GM18858 (cell line): ENCODE measurements at regions not wholly inside any gene's neighbourhood (a gene's known extent, or its start where the extent isn't known, plus 50 kb on each side); places are given as distances from the start of the nearest gene placed in this dataset.

Source experiments
- ATAC-seq: cut with Tn5 transposase; IDR thresholded peaks from one replicate; pipeline ENCODE4 v1.9.1; 2021; ENCODE audit not compliant: unreplicated experiment

DNA sequence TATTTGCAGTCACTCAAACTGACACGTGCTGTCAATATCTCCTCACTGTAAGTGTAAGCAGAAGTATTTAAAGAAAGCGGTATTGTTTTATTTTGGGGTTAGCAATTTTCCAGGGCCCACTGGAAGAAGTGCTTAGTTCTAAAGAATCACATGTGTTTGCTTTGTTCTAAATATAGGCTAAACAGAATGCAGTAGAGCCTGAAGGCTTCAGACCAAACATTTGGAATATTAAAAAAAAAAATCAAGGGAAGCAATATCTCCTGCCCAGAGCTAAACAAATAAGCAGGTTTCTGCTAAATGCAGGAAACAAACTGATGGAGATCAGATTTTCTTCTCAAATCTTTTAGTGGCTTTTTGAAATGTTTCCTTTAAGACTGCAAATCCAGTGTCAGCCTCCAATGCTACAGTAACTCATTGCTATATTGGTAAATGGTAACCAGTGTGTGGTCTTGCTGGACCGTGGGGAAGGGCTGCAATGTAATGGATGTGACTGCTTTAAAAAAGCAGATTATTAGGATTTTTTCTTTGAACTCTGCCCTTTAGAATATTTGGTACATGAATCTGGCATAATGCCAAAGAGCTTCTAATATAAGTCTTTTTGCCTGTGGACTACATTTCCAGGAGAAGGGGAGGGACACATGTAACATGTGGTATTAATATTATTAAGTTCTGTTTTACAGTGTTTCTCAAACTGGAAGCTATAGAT, 317.1 kb upstream of the FERMT1 start:
- ATAC-seq, result no peak

DNA sequence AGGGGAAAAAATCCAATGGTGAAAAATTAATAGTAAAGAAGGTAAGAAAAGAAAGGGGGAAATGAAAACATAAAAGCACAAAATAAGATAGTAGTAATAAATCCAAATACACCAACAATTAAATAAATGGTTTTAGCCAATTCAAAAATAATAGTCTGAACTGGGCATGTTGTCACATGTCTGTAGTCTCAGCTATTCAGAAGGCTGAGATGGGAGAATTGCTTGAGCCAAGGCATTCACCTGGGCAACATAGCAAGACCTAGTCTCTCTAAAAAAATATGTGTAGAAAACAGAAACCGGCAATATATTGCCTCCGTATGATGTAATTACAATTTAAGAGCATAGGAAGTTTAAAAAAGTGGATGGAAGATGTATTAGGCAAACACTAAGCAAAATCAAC, 311.3 kb upstream of the FERMT1 start:
- ATAC-seq, result no peak

DNA sequence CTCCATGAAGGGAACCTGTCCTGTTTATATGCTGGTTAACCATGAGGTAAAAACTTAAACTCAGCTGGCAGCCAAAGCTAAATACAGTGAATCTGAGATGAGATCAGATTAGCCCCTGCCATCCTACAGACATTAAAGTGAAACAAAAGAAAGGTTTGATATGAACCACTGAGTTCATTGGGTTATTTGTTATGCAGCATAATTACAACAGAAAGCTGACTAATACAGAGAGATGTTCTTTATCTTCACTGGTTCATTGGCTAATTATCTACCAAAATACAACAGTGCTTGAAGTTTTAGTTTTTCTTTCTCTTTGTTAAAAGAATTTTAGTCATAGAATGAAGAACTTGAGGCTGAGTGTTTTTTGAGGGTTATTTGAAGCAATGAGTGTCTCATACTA, 307.6 kb upstream of the FERMT1 start:
- ATAC-seq, result no peak

DNA sequence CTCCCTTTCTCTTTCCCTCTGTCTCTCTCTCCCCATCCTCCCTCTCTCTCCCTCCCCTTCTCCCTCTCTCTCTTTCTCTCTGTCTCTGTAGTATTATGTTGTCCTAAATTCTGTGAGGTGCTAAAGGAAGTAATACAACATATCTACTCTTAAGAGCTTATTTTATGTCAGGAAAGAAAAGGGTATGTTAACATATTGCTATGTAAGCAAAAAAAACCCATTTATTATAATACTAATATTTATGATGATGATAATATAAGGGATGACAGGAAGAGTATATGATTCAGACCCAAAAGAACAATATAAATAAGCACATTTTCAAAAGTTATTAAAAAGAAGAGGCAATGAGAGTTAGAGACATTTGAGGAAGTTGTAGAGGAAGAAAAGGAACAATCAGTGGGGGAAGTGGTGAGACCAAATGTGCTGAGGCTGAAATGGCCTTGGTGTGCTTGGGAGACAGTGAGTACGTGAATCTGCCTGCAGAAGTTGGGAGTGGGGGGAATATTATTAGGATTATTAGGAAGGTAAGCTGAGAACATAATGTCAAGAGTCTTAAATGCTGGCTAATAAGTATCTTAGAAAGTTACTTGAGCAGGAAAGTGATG, 303.6 kb upstream of the FERMT1 start:
- no peak for ATAC-seq

DNA sequence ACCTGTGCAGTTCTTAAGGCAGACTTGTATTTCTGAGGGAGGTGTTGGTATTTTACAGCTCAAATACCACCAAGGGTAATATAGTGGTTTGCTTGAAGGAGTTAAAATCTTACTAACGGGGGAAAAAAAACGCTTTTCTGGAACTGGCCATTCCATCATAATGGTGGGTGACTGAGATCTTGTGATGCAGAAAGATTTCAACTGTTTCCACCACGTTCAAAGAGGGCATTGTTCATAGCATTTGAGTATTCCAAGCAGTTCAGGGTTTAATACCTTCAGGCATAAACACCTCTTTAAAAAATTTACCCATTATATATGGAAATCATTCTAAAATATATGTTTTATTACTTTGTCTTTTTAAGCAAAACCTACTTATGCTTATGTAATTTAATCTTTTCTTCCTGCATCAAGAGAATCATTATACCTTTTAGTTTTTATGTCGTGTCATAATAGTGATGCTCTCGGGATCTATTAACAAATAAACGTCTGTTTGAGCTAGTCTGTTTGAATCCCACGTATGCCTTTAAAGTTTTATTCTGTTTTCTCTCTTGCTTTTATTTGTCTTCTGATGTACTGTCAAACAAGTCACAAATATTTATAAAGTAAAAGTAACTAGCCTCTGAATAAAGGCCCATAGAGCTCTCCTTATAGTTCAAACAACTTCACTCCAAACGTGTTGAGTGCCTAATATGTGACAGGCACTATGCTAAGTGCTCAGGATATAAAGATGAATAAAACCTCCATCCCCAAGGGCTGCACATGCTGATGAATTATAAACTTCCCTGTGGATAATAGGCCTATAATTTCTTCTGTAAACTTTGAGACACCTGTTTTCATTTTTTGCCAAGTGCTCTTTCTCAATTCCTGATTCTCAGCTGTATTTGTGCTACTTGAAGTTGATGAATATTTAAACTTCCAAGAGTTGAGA, 298.8 kb upstream of the FERMT1 start:
- ATAC-seq, result no peak

DNA sequence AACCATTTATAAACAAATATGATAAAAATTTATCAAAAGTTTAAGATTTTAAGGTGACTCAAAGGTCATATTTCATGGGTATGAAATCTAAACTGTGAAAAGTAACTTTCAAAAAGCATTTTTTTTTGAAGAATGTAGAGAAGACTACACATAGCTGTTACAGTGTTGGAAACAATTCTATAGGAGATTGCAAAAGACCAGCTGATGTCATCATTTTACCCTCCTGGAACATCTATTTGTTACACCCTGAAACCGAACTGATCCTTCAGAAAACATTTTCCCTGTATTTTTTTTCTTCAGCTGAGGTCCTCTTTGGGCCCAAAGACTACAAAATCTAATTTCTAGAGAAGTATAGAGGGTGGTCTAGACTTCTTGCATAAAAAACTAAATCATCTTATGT, 297.5 kb upstream of the FERMT1 start:
- no peak for ATAC-seq

DNA sequence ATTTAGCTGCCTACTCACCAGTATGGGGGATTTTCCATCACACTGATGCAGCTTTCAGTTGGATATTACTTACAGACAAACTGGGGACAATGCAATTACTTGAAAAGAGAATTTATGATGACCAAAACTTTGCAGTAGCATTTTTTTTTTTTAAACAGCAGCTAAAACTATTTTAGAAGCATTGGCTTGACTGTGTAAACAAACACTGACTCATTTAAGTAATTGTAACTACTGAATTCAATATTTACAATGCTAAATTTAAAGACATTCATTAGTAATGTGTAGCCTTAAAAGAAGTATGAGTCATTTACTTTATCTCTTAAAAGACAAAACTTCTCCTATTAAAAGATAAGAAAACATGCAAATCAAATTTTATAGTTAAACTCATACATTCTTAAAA, 295.9 kb upstream of the FERMT1 start:
- ATAC-seq, result no peak

DNA sequence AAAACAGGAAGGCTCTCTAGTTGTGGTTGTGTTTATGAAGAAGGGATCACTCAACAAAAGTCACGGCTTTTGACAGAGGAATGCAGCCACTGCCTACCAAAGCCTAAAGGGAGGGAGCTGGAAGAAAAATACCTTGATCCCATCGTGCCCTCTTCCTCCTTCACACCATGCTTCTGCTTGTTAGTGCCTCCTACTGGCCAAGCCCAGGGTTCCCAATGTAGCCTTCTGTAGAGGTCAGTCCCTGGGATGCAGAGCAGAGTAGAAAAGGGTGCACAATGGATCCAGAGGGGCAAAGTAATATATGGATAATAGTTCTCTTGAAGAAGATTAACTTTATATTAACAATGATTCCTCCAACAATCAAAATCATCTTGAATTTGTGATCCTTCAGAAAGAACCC, 293.5 kb upstream of the FERMT1 start:
- ATAC-seq, result no peak

DNA sequence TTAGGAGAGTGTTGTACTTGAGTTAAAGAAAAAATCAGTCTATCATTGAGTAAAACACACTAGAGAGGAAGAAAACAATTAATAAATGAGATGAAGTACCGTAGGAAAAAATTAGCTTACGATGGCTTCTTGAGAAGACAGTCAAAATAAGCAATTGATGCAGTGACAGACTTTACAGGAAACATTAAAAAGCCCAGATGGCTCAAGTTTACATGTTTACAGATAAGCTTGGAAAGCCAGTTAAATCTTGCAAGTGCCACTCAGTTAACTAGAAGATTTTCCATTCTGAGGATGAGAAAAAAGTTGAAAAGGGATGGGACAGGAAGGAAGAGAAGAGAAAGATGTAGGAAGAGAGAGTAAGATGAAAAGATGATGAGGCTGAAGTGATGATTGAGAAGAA, 288.8 kb upstream of the FERMT1 start:
- no peak for ATAC-seq

DNA sequence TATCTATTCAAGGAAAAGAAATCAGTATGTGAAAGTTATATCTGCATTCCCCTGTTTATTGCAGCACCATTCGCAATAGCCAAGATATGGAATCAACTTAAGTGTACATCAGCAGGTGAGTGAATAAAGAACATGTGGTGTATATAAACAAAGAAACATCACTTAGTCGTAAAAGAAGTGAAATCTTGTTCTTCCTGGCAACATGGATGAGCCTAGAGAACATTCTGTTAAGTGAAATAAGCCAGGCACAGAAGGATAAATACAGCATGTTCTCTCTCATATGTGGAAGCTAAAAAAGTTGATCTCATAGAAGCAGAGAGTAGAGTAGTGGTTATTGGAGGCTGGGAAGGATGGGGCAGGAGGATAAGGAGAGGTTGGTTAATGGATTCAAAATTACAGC, 287.9 kb upstream of the FERMT1 start:
- no peak for ATAC-seq

DNA sequence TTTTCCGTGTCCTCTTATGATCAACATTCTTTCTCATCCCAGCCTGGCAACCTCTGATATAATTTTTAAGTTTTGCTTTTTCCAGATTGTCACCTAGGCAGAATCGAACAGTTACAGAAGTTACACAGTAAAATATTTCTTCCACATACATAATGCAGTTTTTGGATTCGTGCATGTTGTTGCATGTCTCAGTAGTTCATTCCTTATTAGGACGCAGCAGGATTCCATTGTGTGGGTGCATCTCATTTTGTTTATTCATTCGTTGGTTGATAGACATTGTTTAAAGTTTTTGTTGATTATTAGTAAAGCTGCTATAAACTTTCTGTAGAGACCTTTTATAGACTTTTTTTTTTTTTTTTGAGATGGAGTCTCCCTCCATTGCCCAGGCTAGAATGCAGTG, 284.3 kb upstream of the FERMT1 start:
- no peak for ATAC-seq

DNA sequence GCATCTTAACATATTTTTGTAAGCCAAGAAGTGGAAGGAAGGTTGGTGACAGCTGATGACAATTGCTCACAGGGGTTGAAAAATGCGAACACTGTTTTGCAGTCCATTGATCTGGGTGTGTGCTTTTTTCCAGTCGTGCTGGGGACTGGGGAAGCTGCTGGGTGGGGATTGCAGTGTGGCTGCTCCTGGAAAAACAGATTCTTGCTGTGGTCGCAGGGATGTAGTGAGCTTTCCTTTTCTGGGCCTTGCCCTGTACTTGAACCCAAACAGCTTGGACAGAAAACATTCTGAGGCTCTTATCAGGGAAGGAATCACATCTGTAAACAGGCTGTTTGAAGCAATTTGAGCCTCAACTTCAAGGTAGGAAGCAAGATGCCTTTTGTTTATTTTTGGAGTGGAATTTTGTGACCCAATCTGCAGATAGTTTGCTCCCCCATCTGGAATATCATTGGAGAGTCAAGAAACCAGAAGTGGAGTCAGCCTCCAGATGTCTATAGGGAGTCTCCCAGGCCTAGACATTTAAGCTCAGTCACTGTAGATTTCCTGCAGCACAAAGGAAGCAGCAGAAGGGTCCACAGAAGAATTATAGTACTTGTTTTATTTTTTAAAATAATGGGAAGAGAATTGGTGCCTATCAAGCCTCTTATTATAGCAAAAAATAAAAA, 279.2 kb upstream of the FERMT1 start:
- ATAC-seq, result no peak

DNA sequence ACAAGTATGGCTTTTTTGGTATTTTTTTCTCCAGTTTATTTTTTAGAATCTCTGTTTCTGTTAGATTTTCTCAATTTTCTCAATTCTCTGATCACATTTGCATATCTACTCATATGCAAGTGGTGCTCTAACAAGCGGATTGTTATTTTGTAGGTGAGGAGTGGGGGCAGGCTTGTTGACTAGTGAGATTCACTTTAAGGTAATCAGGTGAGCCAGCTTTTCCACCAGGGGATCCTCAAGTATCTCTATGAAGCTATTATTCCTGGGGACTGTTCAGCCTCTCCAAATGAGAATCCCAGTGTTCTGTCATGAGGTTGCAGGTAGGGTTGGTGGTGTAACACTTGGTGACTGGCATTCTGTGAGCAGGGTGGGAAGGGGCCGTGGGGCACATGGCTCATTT, 274.3 kb upstream of the FERMT1 start:
- ATAC-seq, result no peak

DNA sequence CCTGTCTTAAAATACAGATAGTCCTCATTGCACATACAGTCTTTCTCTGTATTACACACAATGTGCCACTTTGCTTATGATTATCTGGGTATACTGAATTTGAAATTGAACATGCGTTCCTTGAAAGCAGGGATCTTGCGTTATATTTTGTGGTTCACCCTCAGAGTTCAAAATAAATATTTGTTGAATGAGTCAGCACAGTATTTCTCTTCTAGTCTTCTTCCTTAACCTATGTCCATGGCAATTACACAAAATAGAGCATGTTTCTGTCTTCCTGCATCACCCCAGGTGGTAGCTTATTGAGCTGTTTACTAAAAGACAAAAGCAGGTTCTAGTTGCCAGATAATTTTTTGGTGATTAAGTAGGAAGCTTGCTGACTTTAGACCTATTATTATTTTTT, 272.9 kb upstream of the FERMT1 start:
- no peak for ATAC-seq

DNA sequence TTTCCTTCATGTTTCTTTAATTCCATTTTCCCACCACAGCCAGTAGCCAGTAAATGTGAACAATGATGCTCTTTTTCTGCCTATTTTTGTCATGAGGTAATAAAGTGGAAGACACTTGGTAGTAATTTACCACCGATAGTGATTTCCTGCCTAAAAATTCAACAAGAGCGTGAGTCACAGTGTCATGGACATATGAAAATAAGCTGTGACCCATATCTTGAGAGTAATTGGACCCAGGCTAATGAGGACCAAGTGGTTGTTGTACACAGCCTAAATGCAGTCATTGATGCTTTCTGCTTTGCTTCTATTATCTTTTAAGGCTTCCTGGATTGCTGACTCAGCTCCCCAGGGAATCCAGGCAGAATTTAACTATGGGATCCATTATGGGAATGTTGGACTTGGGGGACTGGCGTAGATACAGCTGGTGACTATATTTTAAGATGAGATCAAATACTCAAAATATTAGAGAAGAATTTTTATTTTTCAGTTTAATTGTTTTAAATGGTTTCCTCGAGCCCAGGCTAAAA, 265.9 kb upstream of the FERMT1 start:
- ATAC-seq, result no peak

DNA sequence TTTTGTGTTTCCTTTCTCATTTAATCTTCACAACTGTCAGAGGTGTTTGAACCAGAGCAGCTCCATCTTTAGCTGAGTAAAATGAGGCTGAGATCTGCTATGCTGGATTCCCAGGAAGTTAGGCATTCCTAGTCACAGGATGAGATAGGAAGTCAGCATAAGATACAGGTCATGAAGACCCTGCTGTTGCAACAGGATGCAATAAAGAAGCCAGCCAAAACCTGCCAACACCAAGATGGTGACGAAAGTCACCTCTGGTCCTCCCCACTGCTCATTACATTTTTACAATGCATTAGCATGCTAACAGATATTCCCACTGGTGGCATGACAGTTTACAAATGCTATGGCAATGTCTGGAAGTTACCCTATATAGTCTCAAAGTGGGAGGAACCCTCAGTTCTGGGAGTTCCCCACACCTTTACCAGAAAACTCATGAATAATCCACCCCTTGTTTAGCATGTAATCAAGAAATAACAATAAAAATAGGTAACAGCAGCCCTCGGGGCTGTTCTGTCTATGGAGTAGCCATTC, 262.2 kb upstream of the FERMT1 start:
- ATAC-seq, result no peak

DNA sequence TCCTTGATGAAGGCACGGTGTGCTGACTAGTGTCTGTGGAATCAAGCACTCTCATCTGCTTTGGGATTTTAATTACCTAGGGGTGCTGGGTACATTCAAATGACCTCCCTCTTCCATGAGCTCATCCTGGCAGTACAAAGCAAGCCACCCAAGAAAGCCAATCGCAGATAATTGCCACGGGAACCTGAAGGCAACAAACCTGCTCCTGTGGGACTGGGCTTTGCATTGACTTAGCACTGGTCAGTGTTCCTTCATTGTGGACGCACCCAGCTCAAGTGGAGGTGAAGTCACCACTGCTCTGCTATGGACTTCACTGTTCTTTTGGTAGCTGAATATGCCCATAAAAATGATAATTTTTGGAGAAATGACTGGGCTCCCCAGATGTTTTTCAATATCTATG, 261.6 kb upstream of the FERMT1 start:
- no peak for ATAC-seq

DNA sequence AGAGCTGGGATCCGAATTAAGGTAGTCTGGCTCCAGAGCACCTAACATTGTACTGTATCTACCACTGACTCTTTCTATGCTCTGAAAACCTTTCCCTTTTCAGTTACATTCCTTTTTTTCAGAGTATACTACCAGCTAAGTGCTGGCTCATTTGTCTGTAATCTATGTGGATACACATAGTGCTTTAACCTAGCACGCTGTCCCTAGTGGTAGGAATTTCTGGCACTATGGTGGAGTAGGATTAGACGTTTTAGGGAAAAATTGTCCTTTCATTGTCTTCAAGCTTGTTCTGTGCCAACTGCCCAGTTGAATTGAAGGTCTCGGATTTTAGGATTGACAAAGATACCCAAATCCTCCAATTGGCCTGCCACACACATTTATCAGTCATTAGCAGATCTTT, 259.1 kb upstream of the FERMT1 start:
- ATAC-seq, result no peak

DNA sequence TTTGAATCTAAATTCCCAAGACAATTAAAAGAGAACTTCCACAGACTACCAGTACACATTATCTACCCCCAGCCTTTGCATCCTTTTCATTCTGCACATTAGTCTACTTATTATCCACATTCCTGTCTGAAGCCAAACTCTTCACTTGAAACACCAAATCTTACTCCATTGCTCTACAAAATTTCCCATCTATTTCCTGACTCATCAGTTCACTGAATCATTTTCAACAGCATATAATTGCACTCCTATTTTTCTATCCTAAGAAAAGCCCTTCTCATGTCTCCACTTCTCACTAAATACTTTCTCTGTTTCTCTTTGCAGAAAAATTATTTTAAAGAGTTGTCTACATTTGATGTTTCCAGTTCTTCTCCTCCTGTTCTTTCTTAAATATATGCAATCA, 239.4 kb upstream of the FERMT1 start:
- ATAC-seq, result no peak

DNA sequence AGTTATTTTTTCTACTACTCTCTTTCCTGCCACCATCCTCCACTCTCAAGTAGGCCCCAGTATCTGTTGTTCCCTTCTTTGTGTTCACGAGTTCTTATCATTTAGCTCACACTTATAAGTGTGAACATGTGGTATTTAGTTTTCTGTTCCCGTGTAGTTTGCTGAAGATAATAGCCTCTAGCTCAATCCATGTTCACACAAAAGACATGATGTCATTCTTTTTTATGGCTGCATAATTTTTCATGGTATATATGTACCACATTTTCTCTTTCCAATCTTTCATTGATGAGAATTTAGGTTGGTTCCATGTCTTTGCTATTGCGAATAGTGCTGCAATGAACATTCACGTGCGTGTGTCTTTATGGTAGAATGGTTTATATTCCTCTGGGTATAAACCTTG, 237.9 kb upstream of the FERMT1 start:
- no peak for ATAC-seq
